Astrocyte of the cerebellum (primary cell): ENCODE measurements at regions not wholly inside any gene's neighbourhood (a gene's known extent, or its start where the extent isn't known, plus 50 kb on each side); places are given as distances from the start of the nearest gene placed in this dataset.

Experiments used
- DNase-seq: peaks from one replicate; pipeline ENCODE4 v3.0.0-alpha.2; 2011; ENCODE audit warnings: low read depth
- H3K4me3 ChIP-seq: 2 replicates; pipeline ENCODE4 v1.5.1; 2011; ENCODE audit warnings: mild to moderate bottlenecking, low read depth, low read length, moderate library complexity
- CTCF ChIP-seq: IDR thresholded peaks from 2 replicates; pipeline ENCODE4 v1.5.1; 2012; ENCODE audit warnings: low read length, low read depth, moderate library complexity, mild to moderate bottlenecking; ENCODE audit errors: missing control alignments
- in situ Hi-C: cut with HindIII; loops from 2 replicates; pipeline ENCODE4 v1.10.0; 2017; ENCODE audit warnings: low sequenced_read_pairs

- in situ Hi-C loops = no loop called here
- TF ChIP-seq CTCF = peak; percentile 48
- DNase-seq = no peak
- no peak overlapping the region for H3K4me3 ChIP-seq
These were observed 51.5 kb upstream of the DCC start for GRCh38 chr18:52288403-52289004.

GRCh38 chr18:52289392-52289791 is 50.6 kb upstream of the DCC start:
- in situ Hi-C loops = no loop called here
- TF ChIP-seq CTCF = no peak
- H3K4me3 ChIP-seq = no peak overlapping the region

More at GRCh38 chr18:52289392-52289791, 50.6 kb upstream of the DCC start:
- no peak for DNase-seq
